ENCODE measurements at regions not wholly inside any gene's neighbourhood (a gene's known extent, or its start where the extent isn't known, plus 50 kb on each side); places are given as distances from the start of the nearest gene placed in this dataset.

GRCh38 chr13:22039961-22040360 is 369.1 kb downstream of the FGF9 start:
- TF ChIP-seq SIN3A (IDR thresholded peaks at IDR 0.05; ENCODE audit: borderline replicate concordance, insufficient read depth, low read length) = no peak
- TF ChIP-seq TAF1 (IDR thresholded peaks at IDR 0.05; ENCODE audit: borderline replicate concordance, insufficient read depth, low read length) = no peak
- no peak for TF ChIP-seq POLR2AphosphoS5 (IDR thresholded peaks at IDR 0.05; ENCODE audit: low read depth, low read length)
- TF ChIP-seq, protein P1, sequence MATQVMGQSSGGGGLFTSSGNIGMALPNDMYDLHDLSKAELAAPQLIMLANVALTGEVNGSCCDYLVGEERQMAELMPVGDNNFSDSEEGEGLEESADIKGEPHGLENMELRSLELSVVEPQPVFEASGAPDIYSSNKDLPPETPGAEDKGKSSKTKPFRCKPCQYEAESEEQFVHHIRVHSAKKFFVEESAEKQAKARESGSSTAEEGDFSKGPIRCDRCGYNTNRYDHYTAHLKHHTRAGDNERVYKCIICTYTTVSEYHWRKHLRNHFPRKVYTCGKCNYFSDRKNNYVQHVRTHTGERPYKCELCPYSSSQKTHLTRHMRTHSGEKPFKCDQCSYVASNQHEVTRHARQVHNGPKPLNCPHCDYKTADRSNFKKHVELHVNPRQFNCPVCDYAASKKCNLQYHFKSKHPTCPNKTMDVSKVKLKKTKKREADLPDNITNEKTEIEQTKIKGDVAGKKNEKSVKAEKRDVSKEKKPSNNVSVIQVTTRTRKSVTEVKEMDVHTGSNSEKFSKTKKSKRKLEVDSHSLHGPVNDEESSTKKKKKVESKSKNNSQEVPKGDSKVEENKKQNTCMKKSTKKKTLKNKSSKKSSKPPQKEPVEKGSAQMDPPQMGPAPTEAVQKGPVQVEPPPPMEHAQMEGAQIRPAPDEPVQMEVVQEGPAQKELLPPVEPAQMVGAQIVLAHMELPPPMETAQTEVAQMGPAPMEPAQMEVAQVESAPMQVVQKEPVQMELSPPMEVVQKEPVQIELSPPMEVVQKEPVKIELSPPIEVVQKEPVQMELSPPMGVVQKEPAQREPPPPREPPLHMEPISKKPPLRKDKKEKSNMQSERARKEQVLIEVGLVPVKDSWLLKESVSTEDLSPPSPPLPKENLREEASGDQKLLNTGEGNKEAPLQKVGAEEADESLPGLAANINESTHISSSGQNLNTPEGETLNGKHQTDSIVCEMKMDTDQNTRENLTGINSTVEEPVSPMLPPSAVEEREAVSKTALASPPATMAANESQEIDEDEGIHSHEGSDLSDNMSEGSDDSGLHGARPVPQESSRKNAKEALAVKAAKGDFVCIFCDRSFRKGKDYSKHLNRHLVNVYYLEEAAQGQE (IDR thresholded peaks at IDR 0.05; ENCODE audit: insufficient read depth in 1 of 2, low read depth in 2 of 2, low read length in 2 of 2) = no peak
- TF ChIP-seq FOXP2 (optimal IDR thresholded peaks at IDR 0.05; ENCODE audit: borderline replicate concordance, extremely low read depth, extremely low read length, insufficient read depth) = no peak
